GM12878 (cell line): ENCODE measurements at regions not wholly inside any gene's neighbourhood (a gene's known extent, or its start where the extent isn't known, plus 50 kb on each side); places are given as distances from the start of the nearest gene placed in this dataset.

Source experiments
- ATAC-seq: fragments of 200-7000 bp; cut with Tn5 transposase; 3 replicates; pipeline ENCODE4 v1.9.1; 2020; ENCODE audit warnings: mild to moderate bottlenecking, moderate library complexity
- BruUV-seq: library from RNA; stranded (reverse); fragments of 400-500 nt; replicated peaks from 2 replicates; lab custom pipeline; 2021; lab: Mats Ljungman, UMichigan
- CTCF ChIA-PET: fragments of 300-600 bp; sonication (Branson Sonifier 250); formaldehyde crosslinking; extraction: SDS; loops from one replicate; lab custom pipeline; 2021; ENCODE audit warnings: inconsistent platforms; lab: Yijun Ruan, JAX
- POLR2A ChIA-PET: fragments of 350-600 bp; formaldehyde crosslinking; extraction: SDS; loops from one replicate; lab custom pipeline; 2021; ENCODE audit warnings: inconsistent platforms; lab: Charles Lee
- RAD21 ChIA-PET: fragments of 300-600 bp; sonication (Branson Sonifier 250); formaldehyde crosslinking; loops from one replicate; lab custom pipeline; 2023; ENCODE audit warnings: antibody characterized with exemption; ENCODE audit not compliant: unreplicated experiment; lab: Charles Lee
- SMC1A ChIA-PET: fragments of 300-600 bp; sonication (Branson Sonifier 250); formaldehyde crosslinking; loops from one replicate; lab custom pipeline; 2023; ENCODE audit not compliant: unreplicated experiment, uncharacterized antibody; lab: Charles Lee
- DNase-seq: peaks from one replicate; pipeline ENCODE4 v3.0.0-alpha.2; 2011; ENCODE audit warnings: low read depth, low spot score
- FAIRE-seq: peaks from 3 replicates; lab custom pipeline; 2011; peaks lifted over from hg19 to GRCh38; lab: Jason Lieb, UNC
- H2AFZ ChIP-seq: 2 replicates; pipeline ENCODE4 v1.6.0; 2011; ENCODE audit warnings: low read depth, low read length, control low read depth; ENCODE audit not compliant: control insufficient read depth
- H3K27ac ChIP-seq: 2 replicates; pipeline ENCODE4 v1.5.1; 2011; ENCODE audit warnings: control low read depth; ENCODE audit not compliant: control insufficient read depth, insufficient read depth
- H3K27me3 ChIP-seq, 2 experiments: replicated peaks in 1 of 2; 2 replicates each; pipeline versions ENCODE4 v1.6.0 to v1.6.1; 2011; ENCODE audit warnings: low read length in 1 of 2; ENCODE audit not compliant: control insufficient read depth in 2 of 2, insufficient read depth in 2 of 2
- H3K36me3 ChIP-seq, 2 experiments: 2 replicates each; pipeline ENCODE4 v1.5.1; 2011; ENCODE audit warnings: low read length in 1 of 2; ENCODE audit not compliant: control insufficient read depth in 2 of 2, insufficient read depth in 2 of 2
- H3K4me1 ChIP-seq: 2 replicates; pipeline ENCODE4 v1.6.1; 2011; ENCODE audit warnings: mild to moderate bottlenecking, low read length, moderate library complexity, mixed read lengths; ENCODE audit not compliant: control insufficient read depth, insufficient read depth
- H3K4me2 ChIP-seq: 2 replicates; pipeline ENCODE4 v1.6.0; 2011; ENCODE audit warnings: control low read depth; ENCODE audit not compliant: control insufficient read depth, insufficient read depth
- H3K4me3 ChIP-seq: fragments of 200-600 bp; sonication (generic); 2 replicates; pipeline ENCODE4 v1.5.1; 2016
- H3K79me2 ChIP-seq: 2 replicates; pipeline ENCODE4 v1.6.0; 2011; ENCODE audit warnings: low read length; ENCODE audit not compliant: control insufficient read depth, insufficient read depth
- H3K9ac ChIP-seq: 2 replicates; pipeline ENCODE4 v1.8.0; 2011; ENCODE audit warnings: low read length, control low read depth, mixed read lengths; ENCODE audit not compliant: control insufficient read depth, insufficient read depth
- H3K9me3 ChIP-seq: replicated peaks from 3 replicates; pipeline ENCODE4 v1.5.1; 2011; ENCODE audit warnings: mild to moderate bottlenecking, low read length; ENCODE audit not compliant: control insufficient read depth, insufficient read depth
- H4K20me1 ChIP-seq: 2 replicates; pipeline ENCODE4 v1.6.0; 2011; ENCODE audit not compliant: control insufficient read depth, insufficient read depth
- CHD2 ChIP-seq: IDR thresholded peaks from 2 replicates; pipeline ENCODE4 v1.6.1; 2011; ENCODE audit warnings: low read depth, low read length, improper control_type of control experiment, borderline replicate concordance
- E2F4 ChIP-seq: IDR thresholded peaks from 2 replicates; pipeline ENCODE4 v1.6.1; 2012; ENCODE audit warnings: low read depth, low read length, improper control_type of control experiment
- HCFC1 ChIP-seq: fragments of 150-350 bp; IDR thresholded peaks from 2 replicates; pipeline ENCODE4 v1.6.1; 2014; ENCODE audit warnings: low read length
- HDAC6 ChIP-seq: fragments of 200-600 bp; sonication (generic); IDR thresholded peaks from one replicate; pipeline ENCODE4 v1.8.0; 2017; ENCODE audit warnings: antibody characterized with exemption; ENCODE audit not compliant: unreplicated experiment
- IRF4 ChIP-seq: IDR thresholded peaks from 2 replicates; pipeline ENCODE4 v1.6.1; 2011; ENCODE audit warnings: low read depth, low read length
- MEF2B ChIP-seq: fragments of 450-650 bp; IDR thresholded peaks from 2 replicates; pipeline ENCODE4 v1.6.1; 2018; ENCODE audit warnings: mild to moderate bottlenecking, moderate library complexity; ENCODE audit not compliant: partially characterized antibody, poor library complexity, severe bottlenecking
- RBBP5 ChIP-seq: fragments of 200-600 bp; sonication (generic); conservative IDR thresholded peaks from 2 replicates; pipeline ENCODE4 v1.6.1; 2016
- SP1 ChIP-seq: IDR thresholded peaks from one replicate; pipeline ENCODE4 v1.6.1; 2011; ENCODE audit warnings: low read depth, low read length
- STAT1 ChIP-seq: fragments of 450-650 bp; conservative IDR thresholded peaks from 2 replicates; pipeline ENCODE4 v1.6.1; 2014; ENCODE audit warnings: antibody characterized with exemption, mild to moderate bottlenecking
- SUPT20H ChIP-seq: IDR thresholded peaks from 2 replicates; pipeline ENCODE4 v1.6.1; 2011; ENCODE audit warnings: low read depth, mild to moderate bottlenecking, low read length, moderate library complexity, borderline replicate concordance; ENCODE audit not compliant: control insufficient read depth
- TAF1 ChIP-seq: IDR thresholded peaks from 2 replicates; pipeline ENCODE4 v1.6.1; 2011; ENCODE audit warnings: mild to moderate bottlenecking, low read depth, low read length, borderline replicate concordance
- WRNIP1 ChIP-seq: IDR thresholded peaks from 2 replicates; pipeline ENCODE4 v1.6.1; 2011; ENCODE audit warnings: low read depth, low read length, improper control_type of control experiment, borderline replicate concordance
- YY1 ChIP-seq: IDR thresholded peaks from 2 replicates; pipeline ENCODE4 v1.6.1; 2011; ENCODE audit warnings: low read depth, mild to moderate bottlenecking, low read length
- ZNF24 ChIP-seq: fragments of 450-650 bp; IDR thresholded peaks from 2 replicates; pipeline ENCODE4 v1.6.1; 2017; ENCODE audit warnings: antibody characterized with exemption, mild to moderate bottlenecking
- ZNF274 ChIP-seq: IDR thresholded peaks from one replicate; pipeline ENCODE4 v1.8.0; 2011; ENCODE audit not compliant: insufficient read length, insufficient read depth
- ZSCAN29 ChIP-seq: fragments of 450-650 bp; IDR thresholded peaks from 2 replicates; pipeline ENCODE4 v1.6.1; 2017; ENCODE audit warnings: mild to moderate bottlenecking, moderate library complexity
- WGBS: methylation state at CpG from one replicate; pipeline ENCODE4 v1.1.6; 2016; ENCODE audit warnings: low lambda C conversion rate; ENCODE audit not compliant: insufficient replicate concordance, insufficient coverage; ENCODE audit errors: missing lambda C conversion rate; 5-methylcytosine and 5-hydroxymethylcytosine counted together
- in situ Hi-C: fragments of 300-500 bp; cut with MboI; formaldehyde crosslinking; loops from 9 replicates; pipeline ENCODE4 v1.14.3; 2018; ENCODE audit warnings: mixed read lengths
- intact Hi-C: fragments of 100-400 bp; cut with micrococcal nuclease; formaldehyde crosslinking; loops from one replicate; pipeline ENCODE4 v1.14.2; 2022; ENCODE audit not compliant: unreplicated experiment
- TF ChIP-seq, protein P1 (sequence below): fragments of 450-650 bp; IDR thresholded peaks from 2 replicates; pipeline ENCODE4 v1.6.1; 2018; ENCODE audit warnings: mild to moderate bottlenecking, low read depth, moderate library complexity; ENCODE audit not compliant: partially characterized antibody

- Histone ChIP-seq H3K4me2 (no peak overlapping the region), H4K20me1 (no peaks in the 10 kb centered on the region), H3K4me3 (no peak overlapping the region), H3K4me1 (no peaks in the 10 kb centered on the region), H3K27me3 (no peaks in the 10 kb centered on the region), H3K9me3 (no peaks in the 10 kb centered on the region), H2AFZ (no peak overlapping the region), H3K79me2 (no peaks in the 10 kb centered on the region), H3K36me3 (no peaks in the 10 kb centered on the region), H3K9ac (no peak overlapping the region), H3K27ac (no peak overlapping the region)
- in situ Hi-C loops (no loop called here), intact Hi-C loops (no loop called here)
- RAD21 ChIA-PET: no interaction called here
- 6% methylated on average over 4 of the region's 4 CpGs for WGBS
- CTCF ChIA-PET: no interaction called here
- POLR2A ChIA-PET: no interaction called here
- no peak for ATAC-seq
- DNase-seq: no peak
- SMC1A ChIA-PET: no interaction called here
- FAIRE-seq: no peak
- no TSS peak for BruUV-seq
- TF ChIP-seq ZNF274 (no peak), SP1 (no peak), RBBP5 (no peak), HDAC6 (no peak), HCFC1 (no peak), E2F4 (no peak), STAT1 (no peak), WRNIP1 (no peak)
These were observed 99.7 kb upstream of the MAN2A1 start for GRCh38 chr5:109589986-109590385.

DNA sequence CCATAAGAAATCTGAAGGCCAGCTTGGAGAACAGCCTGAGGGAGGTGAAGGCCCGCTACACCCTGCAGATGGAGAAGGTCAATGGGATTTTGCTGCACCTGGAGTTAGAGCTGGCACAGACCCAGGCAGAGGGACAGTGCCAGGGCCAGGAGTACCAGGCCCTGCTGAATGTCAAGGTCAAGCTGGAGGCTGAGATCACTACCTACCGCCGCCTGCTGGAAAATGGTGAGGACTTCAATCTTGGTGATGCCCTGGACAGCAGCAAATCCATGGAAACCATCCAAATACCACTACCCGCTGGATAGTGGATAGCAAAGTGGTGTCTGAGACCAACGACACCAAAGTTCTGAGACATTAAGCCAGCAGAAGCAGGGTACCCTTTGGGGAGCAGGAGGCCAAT lies 100.5 kb upstream of the MAN2A1 start:
- WGBS: 54% methylated on average over 5 of the region's 5 CpGs
- ChIA-PET POLR2A (no interaction called here), SMC1A (no interaction called here), RAD21 (interaction anchor here (0.7 kb wide), 1 partner anchor 674 kb away, joined by 3 read pairs; no protein-coding TSS in a partner anchor), CTCF (no interaction called here)
- no peak for ATAC-seq
- H3K79me2 ChIP-seq: no peaks in the 10 kb centered on the region
- H3K4me3 ChIP-seq: no peak overlapping the region
- no peak overlapping the region for H3K4me2 ChIP-seq
- no peak for DNase-seq
- in situ Hi-C loops: no loop called here
- H4K20me1 ChIP-seq: no peaks in the 10 kb centered on the region
- no peak overlapping the region for H3K27ac ChIP-seq
- FAIRE-seq: no peak
- BruUV-seq: no TSS peak
- H3K4me1 ChIP-seq: no peaks in the 10 kb centered on the region
- H3K36me3 ChIP-seq: no peaks in the 10 kb centered on the region
- no peaks in the 10 kb centered on the region for H3K9me3 ChIP-seq
- H2AFZ ChIP-seq: no peak overlapping the region
- intact Hi-C loops: no loop called here
- H3K27me3 ChIP-seq: no peaks in the 10 kb centered on the region
- no peak overlapping the region for H3K9ac ChIP-seq
- TF ChIP-seq, protein P1, sequence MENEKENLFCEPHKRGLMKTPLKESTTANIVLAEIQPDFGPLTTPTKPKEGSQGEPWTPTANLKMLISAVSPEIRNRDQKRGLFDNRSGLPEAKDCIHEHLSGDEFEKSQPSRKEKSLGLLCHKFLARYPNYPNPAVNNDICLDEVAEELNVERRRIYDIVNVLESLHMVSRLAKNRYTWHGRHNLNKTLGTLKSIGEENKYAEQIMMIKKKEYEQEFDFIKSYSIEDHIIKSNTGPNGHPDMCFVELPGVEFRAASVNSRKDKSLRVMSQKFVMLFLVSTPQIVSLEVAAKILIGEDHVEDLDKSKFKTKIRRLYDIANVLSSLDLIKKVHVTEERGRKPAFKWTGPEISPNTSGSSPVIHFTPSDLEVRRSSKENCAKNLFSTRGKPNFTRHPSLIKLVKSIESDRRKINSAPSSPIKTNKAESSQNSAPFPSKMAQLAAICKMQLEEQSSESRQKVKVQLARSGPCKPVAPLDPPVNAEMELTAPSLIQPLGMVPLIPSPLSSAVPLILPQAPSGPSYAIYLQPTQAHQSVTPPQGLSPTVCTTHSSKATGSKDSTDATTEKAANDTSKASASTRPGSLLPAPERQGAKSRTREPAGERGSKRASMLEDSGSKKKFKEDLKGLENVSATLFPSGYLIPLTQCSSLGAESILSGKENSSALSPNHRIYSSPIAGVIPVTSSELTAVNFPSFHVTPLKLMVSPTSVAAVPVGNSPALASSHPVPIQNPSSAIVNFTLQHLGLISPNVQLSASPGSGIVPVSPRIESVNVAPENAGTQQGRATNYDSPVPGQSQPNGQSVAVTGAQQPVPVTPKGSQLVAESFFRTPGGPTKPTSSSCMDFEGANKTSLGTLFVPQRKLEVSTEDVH: no peak
- TF ChIP-seq RBBP5 (no peak), CHD2 (no peak), ZSCAN29 (no peak), ZNF24 (no peak), TAF1 (no peak), SUPT20H (no peak), MEF2B (no peak), YY1 (no peak), IRF4 (no peak)
